ENCODE measurements at regions not wholly inside any gene's neighbourhood (a gene's known extent, or its start where the extent isn't known, plus 50 kb on each side); places are given as distances from the start of the nearest gene placed in this dataset.

- no peak for DNase-seq (ENCODE audit: low spot score)
Observed at GRCh38 chr9:19870988-19871387, 82.2 kb upstream of the SLC24A2 start.

GRCh38 chr9:19840953-19841352 is 52.1 kb upstream of the SLC24A2 start:
- no peak for DNase-seq (ENCODE audit: low spot score)

Measured in GM03348 (cell line).